ENCODE measurements at regions not wholly inside any gene's neighbourhood (a gene's known extent, or its start where the extent isn't known, plus 50 kb on each side); places are given as distances from the start of the nearest gene placed in this dataset.

DNA sequence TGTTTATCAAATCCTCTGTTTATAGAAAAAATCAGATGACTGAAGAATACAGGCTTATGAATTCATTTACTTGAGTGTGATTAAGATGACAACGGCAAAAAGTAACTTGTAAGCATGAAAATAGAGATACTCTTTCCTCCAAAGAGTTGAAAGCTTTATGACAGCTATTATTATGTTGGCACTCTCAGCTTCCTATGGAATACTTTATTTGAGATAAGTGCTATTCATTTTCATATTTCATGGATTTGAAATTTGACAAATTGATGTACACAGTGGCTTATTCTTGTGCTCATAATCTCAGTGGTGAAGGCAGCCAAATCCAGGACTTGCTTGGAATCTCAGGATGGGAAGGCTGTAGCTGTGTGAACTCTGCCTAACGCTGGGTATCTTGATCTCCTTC lies 991.6 kb downstream of the GALC start:
- Histone ChIP-seq H3K4me1 (ENCODE audit: insufficient read depth, low read length) (no peaks in the 10 kb centered on the region), H3K9me3 (ENCODE audit: low read depth, low read length) (no peaks in the 10 kb centered on the region), H3K4me3 (ENCODE audit: low read length) (no peak overlapping the region), H3K27me3 (ENCODE audit: insufficient read depth, low read length) (no peaks in the 10 kb centered on the region)

DNA sequence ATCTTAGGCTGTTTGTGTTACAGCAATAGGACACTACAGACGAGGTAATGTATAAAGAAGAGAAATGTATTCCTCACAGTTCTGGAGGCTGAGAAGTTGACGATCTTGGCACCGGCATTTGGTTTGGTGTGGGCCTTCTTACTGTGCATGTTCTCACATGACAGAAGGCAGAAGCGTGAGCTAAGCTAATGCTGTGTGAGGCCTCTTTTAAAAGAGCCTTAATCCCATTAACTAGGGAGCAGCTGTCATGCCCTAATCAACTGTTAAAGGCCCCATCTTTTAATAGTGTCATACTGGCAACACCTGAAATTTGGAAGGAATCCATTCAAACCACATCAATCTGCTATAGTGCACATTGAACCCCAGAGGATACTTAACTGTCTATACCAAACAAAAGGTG lies 992.9 kb downstream of the GALC start:
- Histone ChIP-seq H3K4me1 (ENCODE audit: insufficient read depth, low read length) (no peaks in the 10 kb centered on the region), H3K27me3 (ENCODE audit: insufficient read depth, low read length) (no peaks in the 10 kb centered on the region), H3K4me3 (ENCODE audit: low read length) (no peak overlapping the region), H3K9me3 (ENCODE audit: low read depth, low read length) (no peaks in the 10 kb centered on the region)

DNA sequence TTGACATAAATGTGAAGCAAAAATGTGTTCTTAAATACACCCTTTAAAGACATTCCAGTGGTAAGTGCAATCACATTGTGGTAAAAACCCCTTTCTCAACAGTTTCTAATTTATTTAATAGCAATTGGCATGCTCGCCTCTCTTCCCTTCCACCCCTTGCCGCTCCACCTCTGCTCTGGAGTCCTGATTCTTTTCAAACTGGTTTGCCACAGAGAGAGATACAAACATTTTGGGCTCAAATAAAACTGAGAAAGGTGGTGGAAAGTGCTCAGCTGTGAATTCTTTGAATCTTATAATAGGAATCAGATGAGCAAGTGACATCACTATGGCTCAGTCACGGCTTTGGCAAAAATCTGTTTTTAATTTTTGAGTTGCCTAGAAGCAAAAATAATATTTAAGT lies 993.9 kb downstream of the GALC start:
- H3K27me3 ChIP-seq (ENCODE audit: insufficient read depth, low read length), result no peaks in the 10 kb centered on the region
- H3K4me1 ChIP-seq (ENCODE audit: insufficient read depth, low read length), result no peaks in the 10 kb centered on the region
- no peaks in the 10 kb centered on the region for H3K9me3 ChIP-seq (ENCODE audit: low read depth, low read length)
- no peak overlapping the region for H3K4me3 ChIP-seq (ENCODE audit: low read length)

DNA sequence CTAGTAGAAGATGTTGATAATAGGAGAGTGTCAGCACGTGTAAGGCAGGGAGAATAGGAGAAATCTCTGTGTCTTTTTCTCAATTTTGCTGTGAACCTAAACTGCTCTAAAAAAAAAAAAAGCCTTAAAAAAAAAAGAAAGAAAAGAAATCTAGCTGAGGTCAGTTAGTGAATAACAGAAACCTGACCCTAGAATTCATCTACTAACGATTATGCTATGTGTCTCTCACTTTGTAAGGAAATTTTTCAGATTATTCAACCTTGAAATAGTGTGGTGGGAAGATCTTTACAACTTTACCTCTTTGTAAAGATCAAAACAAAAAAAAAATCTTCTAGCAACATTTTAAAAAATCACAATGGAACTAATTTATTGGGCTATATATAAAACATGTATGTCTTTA lies 995.7 kb downstream of the GALC start:
- Histone ChIP-seq H3K9me3 (ENCODE audit: low read depth, low read length) (no peaks in the 10 kb centered on the region), H3K27me3 (ENCODE audit: insufficient read depth, low read length) (no peaks in the 10 kb centered on the region), H3K4me3 (ENCODE audit: low read length) (no peak overlapping the region)

DNA sequence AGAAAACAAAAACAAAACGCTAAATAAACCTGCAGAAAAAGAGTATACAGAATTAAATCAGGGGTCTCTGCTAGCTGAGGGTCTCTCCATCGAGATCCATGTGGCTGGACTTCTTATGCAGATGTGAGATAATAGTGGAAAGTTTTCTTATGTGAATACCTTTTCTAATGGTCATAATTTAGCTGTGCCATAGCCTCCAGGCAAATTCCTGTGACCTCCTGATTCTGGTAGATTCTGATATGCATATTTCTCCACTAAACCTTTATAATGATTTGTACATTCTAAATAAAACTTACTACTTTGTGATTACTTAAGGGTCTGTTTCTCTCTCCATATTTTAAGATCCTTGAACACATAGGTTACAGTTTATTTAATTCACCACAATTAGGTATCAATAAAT lies 1002.6 kb downstream of the GALC start:
- Histone ChIP-seq H3K9me3 (ENCODE audit: low read depth, low read length) (no peaks in the 10 kb centered on the region), H3K4me1 (ENCODE audit: insufficient read depth, low read length) (no peaks in the 10 kb centered on the region), H3K4me3 (ENCODE audit: low read length) (no peak overlapping the region), H3K27me3 (ENCODE audit: insufficient read depth, low read length) (no peaks in the 10 kb centered on the region)

More for the DNA sequence above, 995.7 kb downstream of the GALC start:
- H3K4me1 ChIP-seq (ENCODE audit: insufficient read depth, low read length), result no peaks in the 10 kb centered on the region

DNA sequence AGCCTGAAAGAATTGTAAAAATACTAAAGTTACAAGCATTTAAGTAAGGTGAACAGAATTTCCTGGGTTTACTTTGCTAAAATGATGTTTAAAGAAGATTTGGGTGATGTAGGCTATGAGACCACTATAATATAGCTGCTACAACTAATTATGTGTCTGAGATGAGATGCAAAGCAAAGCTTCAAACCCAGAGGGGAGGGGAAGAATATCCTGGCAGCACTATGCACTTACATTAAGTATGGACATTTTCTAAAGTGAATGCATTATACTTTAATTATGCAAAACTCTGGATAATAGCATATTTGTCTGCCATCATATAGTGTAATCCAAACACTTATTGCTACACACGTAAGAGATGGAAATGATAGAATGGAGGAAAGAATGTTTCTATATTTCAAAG lies 1003.7 kb downstream of the GALC start:
- Histone ChIP-seq H3K4me1 (ENCODE audit: insufficient read depth, low read length) (no peaks in the 10 kb centered on the region), H3K4me3 (ENCODE audit: low read length) (no peak overlapping the region), H3K27me3 (ENCODE audit: insufficient read depth, low read length) (no peaks in the 10 kb centered on the region), H3K9me3 (ENCODE audit: low read depth, low read length) (no peaks in the 10 kb centered on the region)

DNA sequence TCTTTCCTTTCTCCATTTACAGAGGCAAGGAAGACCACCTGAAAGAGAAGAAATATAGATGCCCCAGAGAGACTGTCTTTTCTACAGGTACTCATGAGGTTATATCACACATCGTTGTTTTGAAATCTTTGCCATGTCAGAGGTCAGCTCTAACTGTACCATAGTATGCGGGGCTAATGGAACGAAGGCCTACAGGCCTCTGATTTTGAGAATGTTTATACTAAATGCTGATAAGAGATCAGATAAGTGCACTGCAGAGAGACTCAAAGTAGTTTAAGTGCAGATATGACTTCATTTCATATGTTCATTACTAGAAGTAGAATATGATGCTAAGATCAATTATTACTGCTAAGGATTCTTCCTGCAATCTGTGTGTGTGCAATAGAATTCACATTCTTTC lies 1005.0 kb downstream of the GALC start:
- Histone ChIP-seq H3K9me3 (ENCODE audit: low read depth, low read length) (no peaks in the 10 kb centered on the region), H3K27me3 (ENCODE audit: insufficient read depth, low read length) (no peaks in the 10 kb centered on the region), H3K4me1 (ENCODE audit: insufficient read depth, low read length) (no peaks in the 10 kb centered on the region)

DNA sequence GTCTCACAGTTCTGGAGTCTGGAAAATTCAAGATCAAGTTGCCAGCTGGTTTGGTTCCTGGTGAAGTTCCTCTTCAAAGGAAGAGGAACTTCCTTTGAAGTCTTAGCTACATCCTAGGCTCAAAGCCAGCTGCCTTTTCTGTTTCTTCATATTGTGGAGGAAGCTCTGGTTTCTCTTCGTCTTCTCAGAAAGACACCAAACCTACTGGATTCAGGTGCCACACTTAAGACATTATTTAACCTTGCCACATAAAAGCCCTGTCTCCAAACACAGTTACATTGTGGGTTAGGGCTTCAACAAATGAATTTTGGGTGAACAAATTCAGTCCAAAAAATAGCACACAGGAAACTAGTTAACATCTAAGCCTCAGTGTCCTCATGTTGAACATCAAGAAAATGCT lies 1019.8 kb downstream of the GALC start:
- Histone ChIP-seq H3K9me3 (ENCODE audit: low read depth, low read length) (no peaks in the 10 kb centered on the region), H3K4me3 (ENCODE audit: low read length) (no peak overlapping the region), H3K27me3 (ENCODE audit: insufficient read depth, low read length) (no peaks in the 10 kb centered on the region)

More for the DNA sequence above, 1005.0 kb downstream of the GALC start:
- no peak overlapping the region for H3K4me3 ChIP-seq (ENCODE audit: low read length)

DNA sequence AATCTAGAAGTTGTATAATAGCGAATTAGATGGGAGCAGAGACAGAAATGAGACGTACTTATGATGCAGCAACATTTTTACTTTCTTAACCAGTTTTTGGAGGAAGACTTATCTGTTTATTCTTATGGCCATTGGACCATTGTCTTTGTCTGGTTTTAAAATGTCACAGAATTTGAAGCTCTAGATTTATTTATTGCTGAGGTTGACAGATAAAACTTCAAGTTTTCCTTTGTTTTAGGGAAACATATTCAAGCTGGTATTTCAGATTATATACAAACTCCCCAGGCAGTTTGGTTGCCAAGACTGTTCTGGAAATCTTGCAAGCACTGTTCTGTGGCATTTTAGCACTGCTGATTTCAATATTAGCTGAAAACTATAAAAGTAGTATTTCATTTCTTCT lies 1021.7 kb downstream of the GALC start:
- H3K4me1 ChIP-seq (ENCODE audit: insufficient read depth, low read length), result no peaks in the 10 kb centered on the region
- H3K27me3 ChIP-seq (ENCODE audit: insufficient read depth, low read length), result no peaks in the 10 kb centered on the region
- H3K9me3 ChIP-seq (ENCODE audit: low read depth, low read length), result no peaks in the 10 kb centered on the region
- H3K4me3 ChIP-seq (ENCODE audit: low read length), result no peak overlapping the region

More for the DNA sequence above, 1019.8 kb downstream of the GALC start:
- no peaks in the 10 kb centered on the region for H3K4me1 ChIP-seq (ENCODE audit: insufficient read depth, low read length)

DNA sequence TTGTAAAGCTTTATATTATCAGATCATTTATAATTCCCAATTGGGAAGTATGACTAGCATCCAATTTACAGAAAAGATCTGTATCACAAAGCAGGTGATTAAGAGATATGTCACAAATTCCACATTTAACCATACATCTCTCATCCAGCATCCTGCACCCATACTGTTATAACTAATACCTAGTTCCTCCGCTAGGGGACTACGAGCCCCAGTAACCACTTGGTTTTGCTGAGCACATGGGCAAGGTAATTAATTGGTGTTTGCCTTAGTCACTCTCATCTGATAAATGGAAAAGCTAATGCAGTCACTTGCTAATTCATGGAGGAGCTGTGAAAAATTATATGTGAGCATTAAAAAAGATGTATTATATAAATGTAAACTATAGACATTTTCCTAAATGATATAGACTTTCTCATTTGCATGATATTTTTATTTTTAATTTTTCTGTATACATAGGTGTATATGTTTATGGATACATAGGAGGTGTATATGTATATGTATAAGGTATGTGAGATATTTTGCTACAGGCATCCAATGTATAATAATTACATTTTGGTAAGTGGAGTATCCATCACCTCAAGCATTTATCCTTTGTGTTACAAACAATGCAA lies 1031.8 kb downstream of the GALC start:
- no peak overlapping the region for H3K4me3 ChIP-seq (ENCODE audit: low read length)
- H3K27me3 ChIP-seq (ENCODE audit: insufficient read depth, low read length), result no peaks in the 10 kb centered on the region
- no peaks in the 10 kb centered on the region for H3K4me1 ChIP-seq (ENCODE audit: insufficient read depth, low read length)
- no peaks in the 10 kb centered on the region for H3K9me3 ChIP-seq (ENCODE audit: low read depth, low read length)

DNA sequence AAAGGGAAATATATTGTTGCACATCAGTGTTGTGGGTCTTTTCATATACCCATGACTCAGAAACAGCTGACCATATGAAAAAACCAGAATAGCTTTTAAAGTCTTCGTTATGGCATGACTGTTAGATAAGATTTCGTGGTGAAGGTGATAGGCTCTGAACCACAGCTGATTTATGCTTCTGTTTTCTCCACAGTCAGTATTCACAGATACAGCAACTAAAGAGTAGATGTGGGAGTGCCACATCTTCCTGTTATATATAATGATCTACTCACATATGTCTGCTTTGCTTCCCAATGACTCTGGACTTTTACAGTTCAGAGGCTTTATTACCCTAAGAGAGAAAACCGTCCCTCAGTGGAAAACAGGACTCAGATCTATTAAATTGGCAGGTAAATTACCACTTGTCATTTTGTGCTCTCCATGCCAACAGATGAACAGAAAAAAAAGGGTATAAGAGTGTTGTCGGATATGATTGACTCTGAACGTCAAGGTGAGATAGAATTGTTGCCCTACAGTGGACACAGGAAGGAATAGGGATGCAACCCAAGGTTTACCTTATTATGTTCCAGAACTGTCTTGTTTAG lies 1037.1 kb downstream of the GALC start:
- Histone ChIP-seq H3K27me3 (ENCODE audit: insufficient read depth, low read length) (no peaks in the 10 kb centered on the region), H3K9me3 (ENCODE audit: low read depth, low read length) (no peaks in the 10 kb centered on the region), H3K4me1 (ENCODE audit: insufficient read depth, low read length) (no peaks in the 10 kb centered on the region), H3K4me3 (ENCODE audit: low read length) (no peak overlapping the region)

DNA sequence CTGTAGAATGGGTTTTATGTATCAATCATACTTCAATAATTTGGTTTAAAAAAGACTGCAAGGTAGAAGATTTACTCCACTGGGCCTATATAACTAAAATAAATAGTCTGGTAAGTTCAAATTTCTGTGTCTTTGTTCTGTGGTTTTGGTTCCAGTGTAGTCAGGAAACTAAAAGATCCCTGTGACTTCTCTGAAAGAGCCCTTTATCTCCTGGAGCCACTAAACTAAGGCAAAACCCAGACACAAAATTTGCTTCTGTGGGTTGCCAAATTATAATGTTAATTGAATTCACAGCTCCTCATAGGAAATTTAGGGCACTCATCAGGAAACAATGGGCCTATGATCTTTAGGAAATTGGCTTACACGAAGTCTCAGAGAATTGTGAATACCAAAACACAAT lies 1038.4 kb downstream of the GALC start:
- no peaks in the 10 kb centered on the region for H3K4me1 ChIP-seq (ENCODE audit: insufficient read depth, low read length)
- no peaks in the 10 kb centered on the region for H3K9me3 ChIP-seq (ENCODE audit: low read depth, low read length)
- no peaks in the 10 kb centered on the region for H3K27me3 ChIP-seq (ENCODE audit: insufficient read depth, low read length)
- H3K4me3 ChIP-seq (ENCODE audit: low read length), result no peak overlapping the region

DNA sequence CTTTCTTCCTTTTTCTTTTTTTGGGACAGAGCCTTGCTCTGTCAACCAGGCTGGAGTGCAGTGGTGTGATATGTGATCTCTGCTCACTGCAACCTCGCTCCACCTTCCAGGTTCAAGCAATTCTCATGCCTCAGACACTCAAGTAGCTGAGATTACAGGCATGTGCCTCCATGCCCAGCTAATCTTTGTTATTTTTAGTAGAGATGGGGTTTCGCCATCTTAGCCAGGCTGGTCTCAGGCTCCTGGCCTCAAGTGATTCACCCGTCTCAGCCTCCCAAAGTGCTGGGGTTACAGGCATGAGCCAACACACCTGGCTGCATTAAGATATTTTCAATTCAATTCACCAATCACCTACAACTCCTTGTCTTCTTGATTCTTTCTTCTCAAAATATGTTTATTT lies 1046.5 kb downstream of the GALC start:
- Histone ChIP-seq H3K27me3 (ENCODE audit: insufficient read depth, low read length) (no peaks in the 10 kb centered on the region), H3K4me1 (ENCODE audit: insufficient read depth, low read length) (no peaks in the 10 kb centered on the region), H3K9me3 (ENCODE audit: low read depth, low read length) (no peaks in the 10 kb centered on the region), H3K4me3 (ENCODE audit: low read length) (no peak overlapping the region)

DNA sequence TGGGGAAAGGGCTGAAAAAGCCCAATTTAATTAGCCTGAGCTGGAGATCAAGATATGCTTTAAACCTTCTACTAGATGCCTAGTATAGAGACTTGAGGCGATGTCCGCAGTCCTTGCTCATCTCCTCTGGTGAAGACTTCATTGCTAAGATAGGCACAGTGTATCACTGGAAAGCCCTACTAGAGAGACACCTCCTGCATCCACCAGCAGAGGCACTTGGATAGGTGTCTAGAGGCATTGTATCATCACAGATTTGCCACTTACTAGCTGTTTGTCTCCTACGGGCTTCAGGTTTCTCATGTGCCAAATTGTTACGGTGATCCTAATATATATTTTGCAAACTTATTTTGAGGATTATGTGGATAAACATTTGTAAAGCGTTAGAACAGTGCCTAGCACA lies 1048.5 kb downstream of the GALC start:
- Histone ChIP-seq H3K27me3 (ENCODE audit: insufficient read depth, low read length) (no peaks in the 10 kb centered on the region), H3K9me3 (ENCODE audit: low read depth, low read length) (no peaks in the 10 kb centered on the region), H3K4me3 (ENCODE audit: low read length) (no peak overlapping the region), H3K4me1 (ENCODE audit: insufficient read depth, low read length) (no peaks in the 10 kb centered on the region)

DNA sequence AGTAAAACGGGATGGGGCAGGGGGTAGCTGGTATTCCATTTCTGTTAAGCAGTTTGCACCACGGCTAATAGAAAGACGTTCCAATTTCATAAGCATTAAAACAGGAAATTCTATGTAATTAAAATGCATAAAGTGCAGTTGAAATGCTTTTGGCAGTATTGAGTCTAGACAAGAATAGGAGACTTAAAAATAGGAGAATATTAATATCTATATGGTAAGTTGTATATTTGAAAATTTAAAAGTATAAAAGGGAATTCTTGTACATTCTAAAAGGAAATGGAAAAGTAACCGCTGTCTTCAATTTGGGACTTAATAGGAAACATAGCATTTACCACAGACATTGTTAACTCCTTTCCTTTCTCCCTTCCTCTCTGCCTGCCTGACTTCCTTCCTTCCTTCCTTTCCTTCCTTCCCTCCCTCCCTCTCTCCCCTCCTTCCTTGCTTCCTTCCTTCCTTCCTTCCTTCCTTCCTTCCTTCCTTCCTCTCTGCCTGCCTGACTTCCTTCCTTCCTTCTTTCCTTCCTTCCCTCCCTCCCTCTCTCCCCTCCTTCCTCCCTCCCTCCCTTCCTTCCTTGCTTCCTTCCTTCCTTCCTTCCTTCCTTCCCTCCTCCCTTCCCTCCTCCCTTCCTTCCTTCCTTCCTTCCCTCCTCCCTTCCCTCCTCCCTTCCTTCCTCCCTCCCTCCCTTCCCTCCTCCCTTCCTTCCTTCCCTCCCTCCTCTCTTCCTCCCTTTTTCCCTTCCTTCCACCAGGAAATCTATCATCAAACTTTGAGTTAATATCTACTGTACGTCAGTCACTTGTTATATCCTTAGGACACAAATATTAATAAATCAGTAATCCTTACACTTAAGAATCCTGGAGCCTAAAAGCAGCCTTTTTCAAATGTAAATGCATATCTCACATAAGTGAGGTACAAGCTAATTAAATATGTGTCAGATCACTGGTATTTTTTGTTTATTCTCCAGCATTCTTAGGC lies 1049.3 kb downstream of the GALC start:
- Histone ChIP-seq H3K9me3 (ENCODE audit: low read depth, low read length) (no peaks in the 10 kb centered on the region), H3K27me3 (ENCODE audit: insufficient read depth, low read length) (no peaks in the 10 kb centered on the region), H3K4me1 (ENCODE audit: insufficient read depth, low read length) (no peaks in the 10 kb centered on the region), H3K4me3 (ENCODE audit: low read length) (no peak overlapping the region)
